GOT3 (cell line): ENCODE measurements at regions not wholly inside any gene's neighbourhood (a gene's known extent, or its start where the extent isn't known, plus 50 kb on each side); places are given as distances from the start of the nearest gene placed in this dataset.

Experiments used
- DNase-seq: peaks from one replicate; lab custom pipeline; 2025; ENCODE audit warnings: mixed read lengths; lab: John Stamatoyannopoulos, UW

DNA sequence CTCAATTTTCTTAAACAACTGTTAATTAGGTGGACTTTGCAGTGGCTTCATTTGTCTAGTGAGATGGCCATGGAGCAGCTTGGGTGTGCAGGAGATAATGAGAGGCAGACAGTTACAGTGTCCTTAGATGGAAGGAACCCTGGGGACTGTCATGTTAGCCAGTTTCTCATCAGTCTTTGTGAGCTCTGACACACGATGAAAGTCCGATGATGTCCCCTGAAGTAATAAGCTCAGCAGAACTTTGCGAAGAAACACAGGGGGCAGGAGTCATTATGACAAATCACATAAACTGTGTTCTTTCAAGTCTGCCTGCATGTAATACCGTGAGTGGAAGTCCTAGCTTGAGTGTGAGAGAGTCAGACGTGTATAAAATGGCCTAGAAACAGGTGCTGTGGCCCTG, 201.8 kb downstream of the DRD1 start:
- DNase-seq = no peak

DNA sequence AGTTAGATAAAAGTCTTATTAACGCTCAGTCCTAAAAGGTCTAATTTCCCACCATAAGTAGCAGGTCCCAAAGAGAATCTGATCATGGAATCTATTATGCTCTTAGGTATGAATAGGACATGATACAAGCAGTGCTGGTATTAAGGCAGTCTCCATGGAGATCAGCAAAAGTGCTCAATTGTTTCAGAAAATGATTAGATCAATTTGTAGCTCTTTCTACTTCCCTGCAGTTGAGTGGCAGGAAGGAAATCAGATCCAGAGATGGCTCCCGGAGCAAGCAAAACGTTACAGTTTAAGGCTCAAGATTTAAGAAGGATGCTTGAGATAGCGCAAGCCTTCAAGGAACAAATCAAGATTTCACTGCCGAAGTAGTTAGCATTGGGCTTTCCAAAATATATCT, 205.7 kb downstream of the DRD1 start:
- no peak for DNase-seq

DNA sequence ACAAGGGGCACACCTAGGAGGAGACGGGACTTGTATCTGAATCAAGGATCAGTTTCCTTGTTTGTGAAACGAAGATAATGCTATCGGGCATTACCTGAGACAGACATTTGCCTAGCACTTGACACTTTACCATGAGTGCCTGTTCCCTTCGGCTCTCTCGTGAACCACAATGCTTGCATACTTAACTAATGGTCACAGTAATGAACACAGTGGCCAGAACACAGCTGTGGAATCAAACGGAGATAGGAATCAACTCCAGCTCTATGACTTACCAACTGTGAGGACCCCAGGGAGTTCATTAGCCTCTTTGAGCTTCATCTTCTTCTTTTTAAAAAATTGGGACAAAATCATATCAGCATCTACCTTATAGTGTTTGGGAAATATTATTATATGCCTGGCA, 207.8 kb downstream of the DRD1 start:
- no peak for DNase-seq

DNA sequence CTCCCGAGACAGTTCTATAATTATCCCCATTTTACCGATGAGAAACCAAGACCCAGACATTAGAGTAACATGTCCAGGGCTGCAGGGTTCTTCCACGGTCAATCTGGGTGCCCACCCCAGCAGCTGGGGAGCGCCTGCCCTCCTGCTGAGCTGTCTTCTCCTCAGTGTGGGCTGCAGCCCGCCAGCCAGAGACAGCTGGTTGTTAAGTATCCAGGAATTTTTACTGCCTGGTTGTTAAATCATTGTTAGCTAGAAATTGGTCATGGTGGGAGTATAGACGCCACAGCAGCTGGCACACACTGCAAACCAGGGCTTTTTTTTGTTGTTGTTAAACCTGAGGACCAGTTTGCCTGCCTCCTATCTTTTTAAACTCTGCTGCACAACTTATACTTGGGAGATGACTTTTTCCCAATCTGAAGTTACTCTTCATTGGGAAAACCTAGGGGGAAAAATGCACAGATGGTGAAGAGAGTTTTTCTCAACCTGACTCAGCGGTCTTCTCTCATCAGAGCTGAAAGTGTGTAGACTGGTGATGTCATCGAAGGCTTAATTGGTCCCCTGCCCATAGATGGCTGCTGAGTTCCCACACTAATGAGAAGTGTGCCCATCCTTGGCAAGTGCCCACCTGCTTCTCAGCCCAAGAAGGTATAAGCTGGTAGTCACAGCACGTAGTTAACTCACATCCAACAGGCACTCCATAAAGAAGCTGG, 208.6 kb downstream of the DRD1 start:
- no peak for DNase-seq

DNA sequence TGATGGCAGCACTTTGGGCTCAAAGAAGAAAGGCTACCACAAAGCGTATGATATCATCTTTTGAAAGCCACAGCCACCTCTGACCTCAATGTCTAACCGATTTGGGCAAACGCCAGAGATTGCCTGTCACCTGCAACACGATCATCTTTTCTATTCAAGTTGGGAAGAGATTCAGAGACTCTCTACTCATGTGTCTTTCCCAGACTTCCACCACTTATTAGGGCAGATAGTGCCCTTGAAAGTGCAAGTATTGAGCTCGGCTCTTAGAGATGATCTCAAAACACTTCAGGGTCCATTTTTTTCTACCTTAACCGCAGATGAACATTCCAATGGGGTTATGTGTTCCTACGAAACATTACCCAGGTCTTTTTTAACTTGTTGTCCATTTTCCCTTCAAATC, 213.7 kb downstream of the DRD1 start:
- no peak for DNase-seq

DNA sequence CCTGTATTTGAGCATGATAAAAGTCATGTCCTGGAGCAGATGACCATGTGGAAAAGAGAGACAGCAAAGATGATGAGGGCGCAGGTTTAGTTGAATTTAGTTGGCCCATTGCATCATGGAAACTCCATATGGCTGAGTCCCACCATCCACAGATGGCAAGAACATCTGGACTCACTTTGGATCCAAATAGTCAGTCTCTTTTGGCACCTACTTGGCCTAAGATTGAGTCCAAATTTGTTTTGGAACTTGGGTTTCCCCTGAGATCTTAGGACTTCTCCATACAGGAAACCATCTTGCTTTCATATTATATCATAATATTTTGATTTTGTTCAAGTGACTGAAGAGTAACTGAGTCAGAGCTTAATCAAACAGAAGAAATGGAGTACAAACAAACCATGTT, 217.5 kb downstream of the DRD1 start:
- no peak for DNase-seq

DNA sequence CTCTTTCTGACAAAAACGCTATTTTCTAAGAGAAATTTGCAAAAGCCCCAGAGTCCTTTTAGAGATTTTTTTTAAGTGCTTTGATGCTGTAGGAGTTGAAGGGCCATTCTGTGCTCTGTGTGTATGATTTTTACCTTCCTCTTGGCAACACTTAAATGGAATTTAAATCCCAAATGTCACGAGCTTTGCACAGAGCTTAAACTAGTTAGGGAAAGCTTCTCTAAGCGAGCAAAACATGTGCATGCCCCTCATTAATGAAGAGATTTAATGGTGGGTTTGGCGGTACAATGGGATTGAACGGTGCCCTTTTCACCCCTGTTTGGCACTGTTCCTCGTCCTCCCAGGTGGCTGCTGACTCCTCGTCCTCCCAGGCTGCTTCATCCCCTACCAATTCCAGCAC, 220.7 kb downstream of the DRD1 start:
- no peak for DNase-seq

DNA sequence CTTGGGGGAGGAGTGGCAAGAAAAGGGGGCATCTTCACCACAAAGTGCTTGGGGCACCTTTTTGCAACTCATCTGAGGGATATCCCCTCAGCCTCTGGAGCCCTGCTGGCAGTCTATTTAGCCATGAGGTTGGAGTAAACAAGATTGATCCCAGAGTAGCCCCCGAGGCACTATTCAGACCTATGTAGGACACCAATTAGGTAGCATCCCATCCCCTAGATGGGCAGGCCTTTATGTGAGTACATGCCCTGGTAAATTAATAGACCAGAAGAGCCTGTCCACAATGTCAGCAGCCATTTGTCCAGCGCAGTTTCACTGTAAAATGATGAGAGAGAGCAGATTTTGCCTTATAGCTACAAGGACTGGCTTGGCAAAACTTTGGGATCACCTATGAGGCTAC, 221.4 kb downstream of the DRD1 start:
- DNase-seq = no peak

DNA sequence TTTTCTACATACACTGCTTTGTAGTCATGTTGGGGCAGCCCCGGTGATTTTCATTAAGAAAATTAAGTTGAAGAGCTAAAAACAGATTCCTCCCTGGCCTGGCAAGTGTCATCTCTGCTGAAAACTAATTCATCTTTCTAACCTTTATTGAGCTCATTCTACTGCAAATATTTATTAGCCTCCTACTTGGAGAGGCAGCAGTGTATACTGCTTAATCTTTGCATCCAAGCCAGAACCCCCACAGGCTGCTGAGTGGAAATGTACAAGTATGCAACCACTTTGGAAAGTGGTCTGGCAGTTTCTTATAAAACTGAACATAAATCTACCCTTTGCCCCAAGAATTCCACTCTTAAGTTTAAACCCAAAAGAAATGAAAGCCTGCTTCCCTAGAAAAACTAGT, 223.4 kb downstream of the DRD1 start:
- DNase-seq = no peak

DNA sequence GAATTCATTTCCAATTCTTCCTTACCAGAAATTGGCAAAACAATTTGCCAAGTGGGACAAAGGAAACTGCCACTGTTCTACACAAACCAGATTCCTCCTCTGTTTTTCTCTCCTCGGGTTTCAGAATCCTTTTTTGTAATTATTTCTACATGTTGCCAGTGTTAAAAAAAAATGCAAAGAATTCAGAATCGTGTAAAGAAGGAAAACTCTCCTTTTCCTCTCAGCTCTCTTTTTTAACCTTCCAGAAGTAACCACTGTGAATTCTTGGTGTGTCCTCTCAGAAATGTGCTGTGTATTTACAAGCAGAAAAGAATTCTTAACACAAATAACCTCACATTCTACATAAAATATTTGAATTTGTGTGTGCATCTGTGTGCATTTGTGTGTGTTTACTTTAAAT, 224.6 kb downstream of the DRD1 start:
- DNase-seq = no peak

DNA sequence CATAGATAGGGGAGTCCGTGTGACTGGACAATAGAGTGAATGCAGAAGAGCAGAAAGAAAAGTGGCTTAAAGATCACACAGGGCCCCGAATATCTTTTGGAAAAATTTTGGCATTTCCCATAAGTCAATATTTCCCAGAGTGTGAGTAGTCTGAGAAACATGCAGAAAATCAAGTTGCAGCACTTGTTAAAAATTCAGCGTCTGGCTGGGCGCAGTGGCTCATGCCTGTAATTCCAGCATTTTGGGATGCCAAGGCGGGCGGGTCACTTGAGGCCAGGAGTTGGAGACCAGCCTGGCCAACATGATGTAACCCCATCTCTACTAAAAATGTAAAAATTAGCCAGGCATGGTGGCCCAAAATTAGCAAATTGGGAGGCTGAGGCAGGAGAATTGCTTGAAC, 227.0 kb downstream of the DRD1 start:
- DNase-seq = no peak

DNA sequence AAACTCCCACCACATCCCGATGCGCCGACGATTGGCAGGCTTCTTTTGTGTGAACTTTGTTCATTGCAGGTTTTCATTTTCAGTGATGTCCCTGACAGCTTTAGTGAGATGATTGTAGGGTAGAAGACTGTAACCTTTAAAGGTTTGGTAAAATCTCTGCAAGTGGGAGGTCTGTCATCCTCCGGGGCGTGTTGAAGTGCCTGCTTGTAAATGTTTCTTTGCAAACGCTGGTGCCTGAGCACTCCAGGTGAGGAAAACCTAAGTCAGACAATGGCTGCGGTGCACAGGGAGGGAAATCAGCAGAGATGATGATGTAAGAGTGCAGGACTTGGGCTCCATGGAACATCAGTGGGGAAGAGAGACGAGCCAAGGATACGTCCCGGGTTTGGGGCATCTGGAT, 228.1 kb downstream of the DRD1 start:
- DNase-seq = no peak

DNA sequence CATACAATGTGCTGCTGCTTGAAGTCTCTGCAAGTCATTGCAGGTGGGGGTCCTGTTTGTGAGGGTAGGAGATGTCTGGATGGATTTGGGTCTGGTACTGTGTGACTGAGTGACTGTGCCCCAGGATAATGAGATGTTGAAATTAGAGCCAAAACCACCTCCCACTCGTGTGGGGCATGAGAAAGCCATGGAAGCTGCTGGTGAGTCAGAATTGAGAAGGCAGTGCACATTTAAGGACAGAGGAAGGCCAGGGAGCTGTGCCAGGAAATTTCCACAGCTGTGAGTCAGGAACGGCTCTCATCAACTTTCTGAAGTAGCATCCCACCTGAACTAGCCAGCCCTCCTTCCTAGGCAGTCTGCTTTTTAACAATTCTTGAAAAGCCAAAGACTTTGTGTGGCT, 229.8 kb downstream of the DRD1 start:
- DNase-seq = peak; percentile 46

DNA sequence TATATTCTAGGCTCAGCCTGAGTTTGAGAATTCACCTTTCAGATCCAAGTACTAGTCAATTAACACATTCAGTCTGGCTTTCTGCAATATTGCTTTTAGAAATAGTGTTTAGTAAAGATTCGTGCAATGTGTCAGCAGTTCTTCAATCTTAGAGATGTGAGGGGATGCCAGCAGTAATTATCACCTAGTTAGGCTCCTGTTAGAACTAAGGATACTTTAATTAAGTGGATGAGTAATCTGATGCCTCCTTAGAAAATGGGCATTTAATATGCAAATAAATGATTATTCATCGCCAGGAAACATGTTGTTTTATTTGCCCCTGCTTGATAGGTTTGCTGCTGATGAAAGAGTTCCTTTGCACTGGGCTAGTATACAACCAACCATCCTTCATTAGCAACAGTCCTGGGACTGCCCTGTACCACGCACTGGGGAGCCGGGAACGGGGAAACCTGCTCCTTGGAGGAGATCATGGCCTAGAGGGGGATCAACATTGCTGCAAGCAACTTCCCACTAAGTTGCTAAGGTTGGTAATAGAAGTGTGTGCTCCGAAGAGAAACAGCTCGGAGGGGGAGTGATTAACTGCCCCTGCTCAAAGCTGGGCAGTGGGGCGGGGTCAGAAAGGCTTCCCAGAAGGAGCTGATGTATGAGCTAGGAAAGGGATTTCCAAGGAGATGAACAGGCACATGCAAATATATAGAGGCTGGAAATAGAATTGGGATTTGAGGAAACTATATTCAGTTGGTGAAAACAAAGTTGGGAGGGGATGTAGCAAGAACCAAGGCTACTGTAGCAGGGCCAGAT, 231.8 kb downstream of the DRD1 start:
- DNase-seq = no peak

DNA sequence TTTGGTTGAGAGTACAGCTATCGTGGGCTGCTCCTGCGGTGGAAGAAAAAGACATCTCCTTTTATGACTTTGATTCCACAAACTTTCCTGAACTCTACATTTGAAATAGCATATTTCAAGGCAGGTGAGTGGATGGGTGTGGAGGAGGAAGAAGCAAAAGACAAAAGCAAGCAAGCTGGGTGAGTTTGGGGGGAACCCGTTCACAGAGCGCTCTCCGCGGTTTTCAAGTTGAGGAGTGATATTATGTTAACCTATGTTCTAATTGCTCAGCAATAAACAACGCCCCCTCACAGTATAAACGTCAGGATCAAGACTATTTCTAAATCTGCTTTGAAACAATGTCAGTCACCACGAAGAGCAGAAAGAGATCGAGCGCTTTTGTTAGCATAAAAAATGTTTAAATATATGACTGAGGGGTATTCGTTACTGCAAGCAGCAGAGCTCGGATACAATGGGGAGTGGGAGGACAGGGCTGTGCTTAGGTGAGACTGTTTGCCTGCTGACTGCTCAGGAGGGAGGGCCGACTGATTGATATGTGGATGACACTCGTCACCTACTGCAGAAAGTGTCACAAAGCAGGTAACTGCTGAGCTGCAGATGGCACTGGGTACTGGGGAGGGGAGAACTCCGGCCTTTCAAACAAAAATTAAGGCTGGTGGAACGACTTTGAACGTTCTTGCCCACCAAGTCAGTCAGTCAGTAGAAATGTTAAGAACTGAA, 236.5 kb downstream of the DRD1 start:
- no peak for DNase-seq

DNA sequence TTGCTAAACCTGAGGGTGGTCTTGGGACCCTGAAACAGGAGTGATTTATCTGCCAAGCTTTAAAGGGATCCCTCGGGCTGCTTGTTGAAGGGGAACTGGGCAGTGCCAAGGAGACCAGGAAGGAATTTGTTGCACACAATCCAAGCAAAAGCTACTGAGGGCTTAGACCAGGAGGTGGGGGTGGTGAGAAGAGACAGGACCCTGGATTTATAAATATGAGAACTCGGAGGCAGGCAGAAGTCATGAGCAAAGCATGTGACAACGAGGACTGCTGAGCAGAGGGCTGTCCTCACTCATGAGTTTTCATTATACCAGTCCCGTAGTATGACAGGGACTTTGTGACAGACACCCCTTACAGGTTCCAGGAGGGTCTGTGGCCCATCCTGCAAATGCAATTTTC, 237.3 kb downstream of the DRD1 start:
- no peak for DNase-seq

DNA sequence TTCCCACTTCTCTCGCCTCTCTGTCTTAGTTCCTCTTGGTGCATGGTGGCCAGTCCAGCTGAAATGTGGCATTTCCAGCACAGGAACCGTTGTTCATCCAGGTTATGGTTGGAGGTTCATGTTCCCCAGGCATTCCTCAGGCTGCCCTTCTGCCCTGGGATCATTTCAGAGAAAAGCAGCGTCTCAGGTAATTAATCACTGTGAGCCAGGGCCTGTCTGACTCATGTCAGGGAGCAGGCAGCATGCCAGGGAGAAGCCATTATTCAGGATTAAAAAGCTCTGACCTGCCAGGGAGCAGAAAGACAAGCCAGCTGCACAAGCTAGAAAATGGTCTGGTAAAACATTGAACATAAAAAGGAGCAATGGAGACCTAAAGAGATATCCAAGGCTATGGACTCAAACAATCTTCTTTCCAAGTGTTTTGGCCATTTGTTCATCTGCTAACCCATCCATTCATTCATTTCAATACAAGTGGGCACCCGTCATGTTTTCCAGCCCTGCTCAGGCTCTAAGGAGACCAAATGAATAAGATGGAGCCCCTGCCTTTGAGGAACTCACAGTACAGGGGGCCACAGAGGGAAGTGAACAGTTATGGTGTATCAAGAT, 241.4 kb downstream of the DRD1 start:
- DNase-seq = peak; percentile 55

DNA sequence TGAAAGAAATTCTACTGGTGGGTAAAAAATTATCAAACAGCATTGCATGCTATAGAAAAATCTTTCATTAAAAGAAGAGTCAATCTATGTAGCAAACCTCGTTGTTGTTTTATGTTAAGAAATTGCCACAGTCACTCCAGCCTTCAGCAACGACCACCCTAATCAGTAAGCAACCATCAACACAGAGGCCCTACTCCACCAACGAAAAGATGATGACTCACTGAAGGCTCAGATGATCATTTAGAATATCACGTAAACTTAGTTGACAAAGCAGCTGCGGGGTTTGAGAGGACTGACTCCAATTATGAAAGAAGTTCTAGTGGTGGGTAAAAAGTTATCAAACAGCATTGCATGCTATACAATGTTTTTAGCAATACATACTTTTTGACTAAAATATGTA, 242.6 kb downstream of the DRD1 start:
- DNase-seq = no peak

DNA sequence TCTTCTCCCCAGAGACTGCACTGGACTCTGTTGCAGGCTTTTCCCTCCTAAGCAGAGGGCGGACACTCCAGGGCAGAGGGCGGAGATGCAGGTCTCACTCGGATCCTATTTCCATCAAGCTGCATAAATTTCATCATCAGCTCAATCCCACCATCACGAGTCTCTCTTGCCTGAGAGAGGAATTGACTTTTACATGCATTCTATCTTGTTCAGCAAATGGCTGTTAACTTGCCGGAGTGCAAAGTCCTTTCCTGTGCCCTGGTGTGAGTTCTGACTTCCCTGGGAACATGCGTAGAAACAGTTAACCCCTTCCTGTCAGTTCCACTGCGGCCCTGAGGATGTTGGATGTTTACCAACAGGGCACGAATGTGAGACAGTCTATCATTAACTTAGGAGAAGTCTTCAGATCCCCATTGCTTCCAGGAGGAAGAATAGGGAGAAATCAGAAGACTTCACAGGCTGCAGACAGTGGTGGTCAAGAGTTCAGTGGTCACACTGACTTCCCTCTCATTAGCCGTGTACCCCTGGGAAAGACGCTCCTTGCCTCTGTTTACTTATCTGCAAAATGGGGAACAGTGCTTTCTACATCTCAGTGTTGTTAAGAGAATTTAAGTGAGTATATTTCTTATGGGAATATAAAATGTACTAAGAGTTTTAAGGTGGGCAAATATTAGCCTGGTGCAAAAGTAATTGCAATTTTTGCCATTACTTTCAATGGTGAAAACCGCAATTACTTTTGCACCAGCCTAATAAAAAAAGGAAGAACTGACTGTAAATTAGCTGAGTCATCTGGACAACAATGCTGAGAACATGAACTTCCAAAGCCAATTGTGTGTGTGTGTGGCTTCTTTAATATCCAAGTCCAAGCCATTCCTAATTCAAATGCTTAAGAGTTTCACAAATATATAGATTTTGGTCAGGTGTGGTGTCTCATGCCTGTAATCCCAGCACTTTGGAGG, 248.0 kb downstream of the DRD1 start:
- DNase-seq = no peak

DNA sequence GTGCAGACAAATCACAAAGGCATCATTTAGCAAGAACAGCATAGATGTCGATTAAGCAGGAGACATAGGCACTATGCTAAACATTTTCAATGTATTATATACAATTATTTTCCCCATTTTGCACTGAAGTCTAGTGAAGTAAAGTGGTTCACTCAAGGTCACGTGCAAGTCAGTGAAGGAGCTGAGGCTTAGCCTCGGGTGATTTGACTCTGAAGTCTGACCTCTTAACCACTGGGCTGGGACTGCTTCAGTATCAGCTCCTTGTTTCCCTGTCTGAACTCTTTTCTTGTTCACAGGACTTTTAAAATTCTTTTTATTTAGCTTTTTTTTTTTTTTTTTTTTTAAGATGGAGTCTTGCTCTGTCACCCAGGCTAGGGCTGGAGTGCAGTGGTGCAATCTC, 262.7 kb downstream of the DRD1 start:
- no peak for DNase-seq

DNA sequence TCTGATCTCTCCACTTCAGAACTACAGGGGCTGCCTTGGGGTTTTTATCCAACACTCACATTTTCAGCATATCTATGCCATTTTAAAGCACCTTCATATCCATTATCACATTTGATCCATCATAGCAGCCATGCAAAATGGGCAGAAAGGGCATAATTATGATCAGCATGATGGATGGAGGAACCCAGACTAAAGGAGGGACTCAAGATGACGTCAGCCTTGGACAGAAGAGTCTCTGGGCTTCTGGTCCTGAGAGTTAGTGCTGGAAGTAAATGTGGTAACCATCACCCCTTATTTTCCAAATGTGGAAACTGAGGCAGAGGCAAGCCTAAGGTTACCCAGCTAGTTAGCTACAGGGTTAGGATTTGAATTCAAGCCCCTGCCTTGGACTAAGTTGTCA, 273.1 kb downstream of the DRD1 start:
- DNase-seq = no peak
